Endothelial cell of hepatic sinusoid (primary cell): ENCODE measurements at regions not wholly inside any gene's neighbourhood (a gene's known extent, or its start where the extent isn't known, plus 50 kb on each side); places are given as distances from the start of the nearest gene placed in this dataset.

Source experiments
- in situ Hi-C: cut with HindIII; loops from 2 replicates; pipeline ENCODE4 v1.10.0; 2017; ENCODE audit warnings: low sequenced_read_pairs

- in situ Hi-C loops, result no loop called here
These were observed 98.4 kb downstream of the SCG2 start for GRCh38 chr2:223503746-223504145.

- in situ Hi-C loops, result no loop called here
These were observed 93.8 kb downstream of the SCG2 start for GRCh38 chr2:223508372-223508771.

GRCh38 chr2:223510713-223511112 lies 91.4 kb downstream of the SCG2 start:
- in situ Hi-C loops, result no loop called here

- in situ Hi-C loops, result no loop called here
These were observed 91.0 kb downstream of the SCG2 start for GRCh38 chr2:223511168-223511567.

GRCh38 chr2:223513771-223514455 lies 88.2 kb downstream of the SCG2 start:
- in situ Hi-C loops, result no loop called here

GRCh38 chr2:223519471-223519870 lies 82.7 kb downstream of the SCG2 start:
- in situ Hi-C loops, result no loop called here

GRCh38 chr2:223522796-223523195 lies 79.4 kb downstream of the SCG2 start:
- in situ Hi-C loops, result no loop called here

GRCh38 chr2:223523551-223524001 lies 78.6 kb downstream of the SCG2 start:
- in situ Hi-C loops, result no loop called here

GRCh38 chr2:223524066-223524465 lies 78.1 kb downstream of the SCG2 start:
- in situ Hi-C loops, result no loop called here

- in situ Hi-C loops, result no loop called here
These were observed 76.1 kb downstream of the SCG2 start for GRCh38 chr2:223526106-223526505.

GRCh38 chr2:223528036-223528435 lies 74.1 kb downstream of the SCG2 start:
- in situ Hi-C loops, result no loop called here

GRCh38 chr2:223529696-223530095 lies 72.5 kb downstream of the SCG2 start:
- in situ Hi-C loops, result no loop called here

GRCh38 chr2:223530811-223531210 lies 71.3 kb downstream of the SCG2 start:
- in situ Hi-C loops, result no loop called here

- in situ Hi-C loops, result no loop called here
These were observed 70.0 kb downstream of the SCG2 start for GRCh38 chr2:223532161-223532560.

GRCh38 chr2:223532712-223533111 lies 69.4 kb downstream of the SCG2 start:
- in situ Hi-C loops, result no loop called here

- in situ Hi-C loops, result no loop called here
These were observed 65.6 kb downstream of the SCG2 start for GRCh38 chr2:223536546-223536945.

GRCh38 chr2:223537115-223537514 lies 65.0 kb downstream of the SCG2 start:
- in situ Hi-C loops, result no loop called here

GRCh38 chr2:223537651-223538601 lies 64.2 kb downstream of the SCG2 start:
- in situ Hi-C loops, result no loop called here

GRCh38 chr2:223538920-223539440 lies 63.2 kb downstream of the SCG2 start:
- in situ Hi-C loops, result no loop called here

GRCh38 chr2:223541546-223541945 lies 60.6 kb downstream of the SCG2 start:
- in situ Hi-C loops, result no loop called here

- in situ Hi-C loops, result no loop called here
These were observed 59.7 kb downstream of the SCG2 start for GRCh38 chr2:223542501-223542900.

GRCh38 chr2:223545406-223545805 lies 56.8 kb downstream of the SCG2 start:
- in situ Hi-C loops, result no loop called here
